Testis (tissue), 2 donors: ENCODE measurements at regions not wholly inside any gene's neighbourhood (a gene's known extent, or its start where the extent isn't known, plus 50 kb on each side); places are given as distances from the start of the nearest gene placed in this dataset.

Experiments used
- POLR2A ChIP-seq: fragments of 450-650 bp; IDR thresholded peaks from one replicate; pipeline ENCODE4 v1.6.1; 2017; ENCODE audit warnings: antibody characterized with exemption, mild to moderate bottlenecking, moderate library complexity
- TF ChIP-seq, protein P1 (sequence below), 3 experiments: fragments of 450-650 bp in 2 of 3; fragments of 200-600 bp in 1 of 3; sonication (generic) in 1 of 3; IDR thresholded peaks; one replicate each; pipeline ENCODE4 v1.5.1; 2016 to 2019; ENCODE audit warnings: antibody characterized with exemption in 3 of 3, mild to moderate bottlenecking in 2 of 3, moderate library complexity in 1 of 3

DNA sequence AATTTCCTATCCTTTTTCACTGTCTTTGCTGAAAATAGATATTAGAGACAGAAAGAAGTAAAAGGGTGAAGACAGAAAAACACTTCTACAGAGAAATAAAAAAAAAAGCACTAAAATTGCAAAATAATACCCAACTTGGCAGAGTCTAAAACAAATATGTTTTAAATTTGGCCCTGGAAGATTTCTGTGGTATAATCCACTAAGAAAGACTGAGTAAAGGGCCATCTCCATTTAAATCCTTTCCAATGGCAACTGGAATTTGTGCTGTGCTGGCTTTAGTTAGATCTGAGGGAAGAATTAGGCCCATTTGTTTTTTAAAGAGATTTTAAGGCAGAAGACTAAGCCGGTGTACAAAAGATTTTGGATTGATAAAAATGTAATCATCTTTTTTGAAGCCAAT lies 321.2 kb downstream of the GJA1 start:
- TF ChIP-seq, protein P1, sequence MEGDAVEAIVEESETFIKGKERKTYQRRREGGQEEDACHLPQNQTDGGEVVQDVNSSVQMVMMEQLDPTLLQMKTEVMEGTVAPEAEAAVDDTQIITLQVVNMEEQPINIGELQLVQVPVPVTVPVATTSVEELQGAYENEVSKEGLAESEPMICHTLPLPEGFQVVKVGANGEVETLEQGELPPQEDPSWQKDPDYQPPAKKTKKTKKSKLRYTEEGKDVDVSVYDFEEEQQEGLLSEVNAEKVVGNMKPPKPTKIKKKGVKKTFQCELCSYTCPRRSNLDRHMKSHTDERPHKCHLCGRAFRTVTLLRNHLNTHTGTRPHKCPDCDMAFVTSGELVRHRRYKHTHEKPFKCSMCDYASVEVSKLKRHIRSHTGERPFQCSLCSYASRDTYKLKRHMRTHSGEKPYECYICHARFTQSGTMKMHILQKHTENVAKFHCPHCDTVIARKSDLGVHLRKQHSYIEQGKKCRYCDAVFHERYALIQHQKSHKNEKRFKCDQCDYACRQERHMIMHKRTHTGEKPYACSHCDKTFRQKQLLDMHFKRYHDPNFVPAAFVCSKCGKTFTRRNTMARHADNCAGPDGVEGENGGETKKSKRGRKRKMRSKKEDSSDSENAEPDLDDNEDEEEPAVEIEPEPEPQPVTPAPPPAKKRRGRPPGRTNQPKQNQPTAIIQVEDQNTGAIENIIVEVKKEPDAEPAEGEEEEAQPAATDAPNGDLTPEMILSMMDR (IDR thresholded peaks at IDR 0.05) = no peak
- no peak for TF ChIP-seq POLR2A
